ENCODE measurements at regions not wholly inside any gene's neighbourhood (a gene's known extent, or its start where the extent isn't known, plus 50 kb on each side); places are given as distances from the start of the nearest gene placed in this dataset.

- Histone ChIP-seq H3K9me3 (ENCODE audit: control insufficient read depth in 5 of 5, low read length in 5 of 5) (no peaks in the 10 kb centered on the region), H3K27me3 (ENCODE audit: control insufficient read depth in 5 of 5, insufficient read depth in 4 of 5, low read length in 5 of 5) (peaks cover 6 to 31% (median 20%) of the 10 kb centered on the region in 5 donors), H3K9ac (ENCODE audit: low read length in 5 of 5) (no peak overlapping the region), H3K27ac (ENCODE audit: low read depth, low read length) (no peak overlapping the region), H3K4me3 (ENCODE audit: low read depth in 1 of 5, low read length in 5 of 5) (no peak overlapping the region), H3K4me1 (ENCODE audit: control insufficient read depth in 5 of 5, insufficient read depth in 5 of 5, low read length in 5 of 5) (peaks cover 0 to 6% (median 3%) of the 10 kb centered on the region in 5 donors), H3K36me3 (ENCODE audit: control insufficient read depth in 5 of 5, insufficient read depth in 5 of 5, low read length in 5 of 5) (no peaks in the 10 kb centered on the region)
These were observed 63.0 kb upstream of the SNTG2 start for GRCh38 chr2:887639-888038.

DNA sequence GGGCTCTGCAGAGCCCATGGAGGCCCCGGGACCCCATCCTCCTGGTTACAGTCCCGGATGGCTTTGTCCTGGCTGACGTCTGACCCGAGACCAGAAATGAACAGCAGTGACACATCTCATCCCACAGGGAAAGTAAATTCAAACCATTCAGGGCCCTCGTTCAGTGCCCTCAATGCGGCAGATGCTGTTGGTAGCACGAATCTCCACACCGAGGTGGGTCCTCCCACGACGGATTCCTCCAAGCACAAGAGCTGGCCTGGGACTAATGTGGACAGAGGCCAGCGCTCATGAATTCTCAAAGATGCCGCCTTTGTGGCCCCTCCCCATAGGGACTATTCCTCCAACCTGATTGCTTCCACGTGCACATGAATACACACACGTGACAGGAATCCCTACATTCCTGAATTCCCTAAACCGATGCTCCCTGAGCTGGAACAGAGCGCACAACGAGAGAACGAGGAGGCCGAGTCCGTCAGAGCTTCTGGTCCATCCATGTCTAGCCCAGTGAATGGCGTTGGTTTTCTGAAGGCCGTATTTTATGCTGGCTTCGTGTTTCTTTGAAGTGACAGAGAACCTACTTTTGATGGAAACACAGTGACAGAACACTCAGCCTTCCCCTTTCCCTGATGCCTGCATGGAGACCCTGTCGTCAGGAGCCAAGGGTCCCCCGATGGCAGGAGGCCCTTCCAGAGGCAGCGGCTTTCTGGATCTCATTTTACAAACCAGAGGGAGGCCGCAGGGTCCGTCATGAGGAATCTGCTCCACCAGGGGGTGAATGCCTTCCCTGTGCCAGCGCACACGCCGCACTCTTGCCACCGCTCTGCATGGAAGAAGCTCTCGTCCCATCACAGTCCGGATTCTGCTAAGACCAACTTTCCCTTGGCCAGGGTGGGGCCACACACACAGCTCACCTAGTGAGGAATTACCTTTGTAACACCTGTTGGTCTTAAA lies 64.3 kb upstream of the SNTG2 start:
- no peak overlapping the region for H3K9ac ChIP-seq (ENCODE audit: low read length in 5 of 5)
- no peaks in the 10 kb centered on the region for H3K36me3 ChIP-seq (ENCODE audit: control insufficient read depth in 5 of 5, insufficient read depth in 5 of 5, low read length in 5 of 5)
- H3K4me3 ChIP-seq (ENCODE audit: low read depth in 1 of 5, low read length in 5 of 5) = no peak overlapping the region
- no peak overlapping the region for H3K27ac ChIP-seq (ENCODE audit: low read depth, low read length)
- peaks cover 5 to 38% (median 24%) of the 10 kb centered on the region in 5 donors for H3K27me3 ChIP-seq (ENCODE audit: control insufficient read depth in 5 of 5, insufficient read depth in 4 of 5, low read length in 5 of 5)
- peaks cover 0 to 5% (median 3%) of the 10 kb centered on the region in 5 donors for H3K4me1 ChIP-seq (ENCODE audit: control insufficient read depth in 5 of 5, insufficient read depth in 5 of 5, low read length in 5 of 5)
- H3K9me3 ChIP-seq (ENCODE audit: control insufficient read depth in 5 of 5, low read length in 5 of 5) = no peaks in the 10 kb centered on the region

GRCh38 chr2:885230-886071 lies 65.2 kb upstream of the SNTG2 start:
- no peak overlapping the region for H3K4me3 ChIP-seq (ENCODE audit: low read depth in 1 of 5, low read length in 5 of 5)
- H3K9me3 ChIP-seq (ENCODE audit: control insufficient read depth in 5 of 5, low read length in 5 of 5) = no peaks in the 10 kb centered on the region
- H3K36me3 ChIP-seq (ENCODE audit: control insufficient read depth in 5 of 5, insufficient read depth in 5 of 5, low read length in 5 of 5) = no peaks in the 10 kb centered on the region
- peaks cover 0 to 5% (median 3%) of the 10 kb centered on the region in 5 donors for H3K4me1 ChIP-seq (ENCODE audit: control insufficient read depth in 5 of 5, insufficient read depth in 5 of 5, low read length in 5 of 5)
- H3K27ac ChIP-seq (ENCODE audit: low read depth, low read length) = no peak overlapping the region
- no peak overlapping the region for H3K9ac ChIP-seq (ENCODE audit: low read length in 5 of 5)
- peaks cover 5 to 42% (median 28%) of the 10 kb centered on the region in 5 donors for H3K27me3 ChIP-seq (ENCODE audit: control insufficient read depth in 5 of 5, insufficient read depth in 4 of 5, low read length in 5 of 5)

GRCh38 chr2:883803-884748 lies 66.6 kb upstream of the SNTG2 start:
- no peaks in the 10 kb centered on the region for H3K9me3 ChIP-seq (ENCODE audit: control insufficient read depth in 5 of 5, low read length in 5 of 5)
- H3K9ac ChIP-seq (ENCODE audit: low read length in 5 of 5) = no peak overlapping the region
- peaks cover 0 to 11% (median 3%) of the 10 kb centered on the region in 5 donors for H3K4me1 ChIP-seq (ENCODE audit: control insufficient read depth in 5 of 5, insufficient read depth in 5 of 5, low read length in 5 of 5)
- H3K27me3 ChIP-seq (ENCODE audit: control insufficient read depth in 5 of 5, insufficient read depth in 4 of 5, low read length in 5 of 5) = peaks cover 5 to 42% (median 36%) of the 10 kb centered on the region in 5 donors
- no peak overlapping the region for H3K4me3 ChIP-seq (ENCODE audit: low read depth in 1 of 5, low read length in 5 of 5)
- no peaks in the 10 kb centered on the region for H3K36me3 ChIP-seq (ENCODE audit: control insufficient read depth in 5 of 5, insufficient read depth in 5 of 5, low read length in 5 of 5)
- no peak overlapping the region for H3K27ac ChIP-seq (ENCODE audit: low read depth, low read length)

- no peak overlapping the region for H3K27ac ChIP-seq (ENCODE audit: low read depth, low read length)
- no peak overlapping the region for H3K9ac ChIP-seq (ENCODE audit: low read length in 5 of 5)
- H3K36me3 ChIP-seq (ENCODE audit: control insufficient read depth in 5 of 5, insufficient read depth in 5 of 5, low read length in 5 of 5) = no peaks in the 10 kb centered on the region
- H3K4me3 ChIP-seq (ENCODE audit: low read depth in 1 of 5, low read length in 5 of 5) = no peak overlapping the region
- H3K4me1 ChIP-seq (ENCODE audit: control insufficient read depth in 5 of 5, insufficient read depth in 5 of 5, low read length in 5 of 5) = peaks cover 0 to 16% (median 3%) of the 10 kb centered on the region in 5 donors
- peaks cover 0 to 4% (median 0%) of the 10 kb centered on the region in 5 donors for H3K9me3 ChIP-seq (ENCODE audit: control insufficient read depth in 5 of 5, low read length in 5 of 5)
- peaks cover 5 to 46% (median 36%) of the 10 kb centered on the region in 5 donors for H3K27me3 ChIP-seq (ENCODE audit: control insufficient read depth in 5 of 5, insufficient read depth in 4 of 5, low read length in 5 of 5)
These were observed 67.3 kb upstream of the SNTG2 start for GRCh38 chr2:883260-883802.

DNA sequence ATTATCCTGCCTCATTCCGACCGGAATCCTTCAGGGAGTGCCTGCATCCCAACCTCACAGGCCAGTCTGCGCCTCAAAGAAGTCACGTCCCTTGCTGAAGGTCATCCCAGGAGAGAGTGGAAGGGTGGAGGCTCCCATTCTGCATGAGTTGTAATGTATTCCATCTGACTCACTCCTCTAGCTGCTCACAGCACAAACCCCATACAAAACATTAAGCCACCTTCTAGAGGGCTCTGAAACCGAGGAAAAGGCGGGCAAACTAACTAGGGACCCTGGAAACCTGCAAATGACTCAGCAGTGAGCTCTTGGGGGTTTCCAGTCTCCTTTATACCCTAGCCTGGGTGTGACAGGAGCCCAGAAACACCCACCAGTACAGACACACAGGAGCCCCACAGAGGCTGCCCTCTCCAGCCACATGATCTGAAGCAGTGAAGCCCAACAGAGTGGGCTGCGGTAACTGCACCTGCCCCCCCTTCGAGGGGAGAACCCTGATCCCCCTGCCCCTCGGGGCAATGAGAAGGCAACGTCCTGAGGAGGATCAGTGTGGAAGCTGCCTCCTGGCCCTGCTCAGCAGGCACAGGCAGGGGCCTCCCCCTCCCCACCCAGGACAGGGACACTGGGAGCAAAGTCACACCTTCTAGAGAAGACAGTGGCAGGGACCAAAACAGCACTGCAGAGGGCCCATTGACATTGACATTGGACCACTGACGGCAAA lies 69.3 kb upstream of the SNTG2 start:
- no peak overlapping the region for H3K4me3 ChIP-seq (ENCODE audit: low read depth in 1 of 5, low read length in 5 of 5)
- H3K36me3 ChIP-seq (ENCODE audit: control insufficient read depth in 5 of 5, insufficient read depth in 5 of 5, low read length in 5 of 5) = no peaks in the 10 kb centered on the region
- peaks cover 0 to 4% (median 0%) of the 10 kb centered on the region in 5 donors for H3K9me3 ChIP-seq (ENCODE audit: control insufficient read depth in 5 of 5, low read length in 5 of 5)
- H3K9ac ChIP-seq (ENCODE audit: low read length in 5 of 5) = no peak overlapping the region
- peaks cover 0 to 16% (median 3%) of the 10 kb centered on the region in 5 donors for H3K4me1 ChIP-seq (ENCODE audit: control insufficient read depth in 5 of 5, insufficient read depth in 5 of 5, low read length in 5 of 5)
- peaks cover 5 to 43% (median 29%) of the 10 kb centered on the region in 5 donors for H3K27me3 ChIP-seq (ENCODE audit: control insufficient read depth in 5 of 5, insufficient read depth in 4 of 5, low read length in 5 of 5)
- no peak overlapping the region for H3K27ac ChIP-seq (ENCODE audit: low read depth, low read length)

GRCh38 chr2:880201-880970 lies 70.3 kb upstream of the SNTG2 start:
- Histone ChIP-seq H3K9me3 (ENCODE audit: control insufficient read depth in 5 of 5, low read length in 5 of 5) (peaks cover 0 to 4% (median 0%) of the 10 kb centered on the region in 5 donors), H3K4me1 (ENCODE audit: control insufficient read depth in 5 of 5, insufficient read depth in 5 of 5, low read length in 5 of 5) (peaks cover 0 to 16% (median 3%) of the 10 kb centered on the region in 5 donors), H3K27ac (ENCODE audit: low read depth, low read length) (no peak overlapping the region), H3K9ac (ENCODE audit: low read length in 5 of 5) (no peak overlapping the region), H3K36me3 (ENCODE audit: control insufficient read depth in 5 of 5, insufficient read depth in 5 of 5, low read length in 5 of 5) (no peaks in the 10 kb centered on the region), H3K27me3 (ENCODE audit: control insufficient read depth in 5 of 5, insufficient read depth in 4 of 5, low read length in 5 of 5) (peaks cover 5 to 43% (median 23%) of the 10 kb centered on the region in 5 donors), H3K4me3 (ENCODE audit: low read depth in 1 of 5, low read length in 5 of 5) (no peak overlapping the region)

GRCh38 chr2:879540-879939 lies 71.1 kb upstream of the SNTG2 start:
- Histone ChIP-seq H3K4me1 (ENCODE audit: control insufficient read depth in 5 of 5, insufficient read depth in 5 of 5, low read length in 5 of 5) (peaks cover 0 to 16% (median 3%) of the 10 kb centered on the region in 5 donors), H3K9ac (ENCODE audit: low read length in 5 of 5) (peak overlapping the region in 1 of 5 donors; percentile 59), H3K36me3 (ENCODE audit: control insufficient read depth in 5 of 5, insufficient read depth in 5 of 5, low read length in 5 of 5) (no peaks in the 10 kb centered on the region), H3K9me3 (ENCODE audit: control insufficient read depth in 5 of 5, low read length in 5 of 5) (peaks cover 0 to 4% (median 0%) of the 10 kb centered on the region in 5 donors), H3K27me3 (ENCODE audit: control insufficient read depth in 5 of 5, insufficient read depth in 4 of 5, low read length in 5 of 5) (peaks cover 3 to 40% (median 23%) of the 10 kb centered on the region in 5 donors), H3K27ac (ENCODE audit: low read depth, low read length) (no peak overlapping the region), H3K4me3 (ENCODE audit: low read depth in 1 of 5, low read length in 5 of 5) (no peak overlapping the region)

Data from subcutaneous abdominal adipose tissue (tissue), 5 donors.